ENCODE measurements at regions not wholly inside any gene's neighbourhood (a gene's known extent, or its start where the extent isn't known, plus 50 kb on each side); places are given as distances from the start of the nearest gene placed in this dataset.

DNA sequence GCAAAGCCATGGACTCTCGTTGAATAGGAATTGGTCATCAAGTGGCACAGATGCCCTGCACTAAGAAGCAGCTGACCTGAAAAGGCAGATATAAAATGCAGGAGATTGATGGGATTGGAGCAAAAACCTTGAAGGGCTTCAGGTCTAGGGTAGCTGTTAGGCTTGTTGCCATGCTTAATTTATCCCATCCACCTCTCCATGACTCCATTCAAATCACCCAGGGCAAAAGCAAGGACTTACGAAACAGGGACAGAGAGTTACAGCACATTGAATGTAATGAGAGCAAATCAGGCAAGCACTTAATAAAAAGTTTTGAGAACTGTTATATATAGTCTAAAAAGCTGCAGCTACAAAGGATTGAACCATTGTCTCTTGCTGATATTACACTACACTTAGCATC, 298.2 kb upstream of the ESRRG start:
- no peak for TF ChIP-seq CTCF (IDR thresholded peaks at IDR 0.05; ENCODE audit: low read depth, low read length)
- DNase-seq (ENCODE audit: extremely low read depth, low read depth), result no peak

DNA sequence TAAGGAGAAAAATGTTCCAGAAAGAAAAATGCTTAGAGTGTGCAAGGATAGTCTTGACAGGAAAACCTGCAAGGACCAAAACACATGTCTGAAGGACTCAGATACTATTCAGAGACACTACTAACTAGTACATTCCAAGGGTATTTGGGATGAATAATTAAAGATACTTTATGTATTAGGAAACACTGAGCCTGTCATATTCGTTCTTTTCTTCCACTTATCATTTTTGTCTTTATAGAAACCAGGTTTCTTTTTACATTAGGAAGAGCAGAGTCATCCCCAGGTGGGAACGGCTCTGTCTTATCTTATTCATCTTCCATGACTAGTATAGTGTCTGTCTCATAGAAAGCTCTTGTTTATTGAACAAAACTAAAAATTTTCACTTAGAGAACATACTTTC, 296.2 kb upstream of the ESRRG start:
- DNase-seq (ENCODE audit: extremely low read depth, low read depth), result no peak
- no peak for TF ChIP-seq CTCF (IDR thresholded peaks at IDR 0.05; ENCODE audit: low read depth, low read length)

DNA sequence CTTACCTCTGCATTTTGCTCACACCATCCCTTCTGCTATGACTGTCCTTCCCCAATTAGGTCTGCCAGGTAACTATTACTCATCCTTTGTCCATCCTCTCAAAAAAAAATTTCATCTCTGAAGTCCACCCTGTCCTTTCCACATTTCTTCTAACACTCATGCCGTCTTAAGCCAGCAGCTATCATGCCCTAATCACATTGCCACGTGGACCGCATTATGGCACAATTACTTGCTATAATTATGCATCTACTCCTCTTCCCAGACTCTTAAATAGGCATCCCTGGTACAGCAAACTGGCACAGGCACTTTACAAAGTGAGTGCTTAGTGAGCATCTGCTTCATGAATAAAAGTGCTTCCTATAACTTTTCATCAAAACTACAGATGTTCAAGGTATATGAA, 295.4 kb upstream of the ESRRG start:
- TF ChIP-seq CTCF (IDR thresholded peaks at IDR 0.05; ENCODE audit: low read depth, low read length), result no peak
- DNase-seq (ENCODE audit: extremely low read depth, low read depth), result no peak

DNA sequence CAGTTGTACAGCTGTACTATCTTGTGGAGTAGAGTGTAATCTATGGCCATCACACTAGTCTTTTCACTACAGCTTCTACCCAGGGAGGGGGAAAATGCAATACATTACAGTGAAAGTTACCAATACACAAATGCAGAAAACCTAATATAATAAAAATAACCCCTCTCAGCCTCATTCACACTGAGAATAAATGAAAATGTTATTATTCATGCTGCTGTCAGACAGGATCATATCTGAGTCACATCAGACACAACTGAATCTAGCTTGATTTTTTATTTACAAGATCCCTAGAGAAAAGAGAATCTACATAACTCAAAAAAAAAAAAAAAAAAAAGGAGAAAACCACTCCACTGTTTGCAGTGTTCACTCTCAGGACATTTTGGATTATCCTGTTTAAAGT, 293.9 kb upstream of the ESRRG start:
- TF ChIP-seq CTCF (IDR thresholded peaks at IDR 0.05; ENCODE audit: low read depth, low read length), result no peak

GRCh38 chr1:217014066-217014465, 290.8 kb upstream of the ESRRG start:
- no peak for TF ChIP-seq CTCF (IDR thresholded peaks at IDR 0.05; ENCODE audit: low read depth, low read length)
- no peak for DNase-seq (ENCODE audit: extremely low read depth, low read depth)

More for the DNA sequence above, 293.9 kb upstream of the ESRRG start:
- DNase-seq (ENCODE audit: extremely low read depth, low read depth), result no peak

DNA sequence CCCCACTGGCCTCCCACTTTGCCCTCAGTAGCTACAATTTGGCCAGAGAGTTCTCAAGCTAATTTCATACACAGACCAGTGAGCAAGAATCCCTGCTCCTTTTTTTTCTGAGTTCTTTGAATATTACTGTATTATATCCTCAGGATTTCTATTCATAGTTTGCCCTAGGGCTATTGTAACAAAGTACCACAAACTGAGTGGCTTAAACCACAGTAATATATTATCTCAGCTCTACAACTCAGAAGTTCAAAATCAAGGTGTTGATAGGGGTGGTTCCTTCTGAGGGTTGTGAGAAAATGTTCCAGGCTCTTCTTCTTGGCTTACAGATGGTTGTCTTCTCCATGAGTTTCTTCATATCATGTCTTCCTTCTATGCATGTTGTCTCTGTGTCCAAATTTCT, 289.4 kb upstream of the ESRRG start:
- no peak for TF ChIP-seq CTCF (IDR thresholded peaks at IDR 0.05; ENCODE audit: low read depth, low read length)
- DNase-seq (ENCODE audit: extremely low read depth, low read depth), result no peak

- no peak for DNase-seq (ENCODE audit: extremely low read depth, low read depth)
- no peak for TF ChIP-seq CTCF (IDR thresholded peaks at IDR 0.05; ENCODE audit: low read depth, low read length)
Measured at GRCh38 chr1:217011097-217011496, 287.9 kb upstream of the ESRRG start.
